ENCODE measurements at regions not wholly inside any gene's neighbourhood (a gene's known extent, or its start where the extent isn't known, plus 50 kb on each side); places are given as distances from the start of the nearest gene placed in this dataset.

DNA sequence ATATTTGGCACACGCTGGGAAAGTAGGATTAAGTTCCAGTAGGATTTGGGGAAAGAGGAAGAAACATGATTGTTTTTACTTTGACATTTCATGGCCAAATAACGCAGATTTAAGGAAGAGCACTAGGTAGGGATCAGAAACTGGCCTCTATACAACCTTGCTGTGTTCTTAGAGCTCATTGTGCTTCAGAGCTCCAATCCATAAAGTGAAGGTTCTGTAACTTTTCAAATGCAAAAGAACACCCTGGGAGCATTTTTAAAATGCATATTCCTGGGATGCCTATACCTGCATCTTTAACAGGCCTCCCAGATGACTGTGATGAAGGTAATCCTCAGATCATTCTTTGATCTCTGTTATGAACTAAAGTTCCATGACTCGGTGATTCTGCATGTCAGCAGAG, 77.1 kb downstream of the YIPF5 start:
- no peaks in the 10 kb centered on the region for H3K36me3 ChIP-seq (ENCODE audit: control insufficient read depth, insufficient read depth, low read length)
- TF ChIP-seq, protein P1, sequence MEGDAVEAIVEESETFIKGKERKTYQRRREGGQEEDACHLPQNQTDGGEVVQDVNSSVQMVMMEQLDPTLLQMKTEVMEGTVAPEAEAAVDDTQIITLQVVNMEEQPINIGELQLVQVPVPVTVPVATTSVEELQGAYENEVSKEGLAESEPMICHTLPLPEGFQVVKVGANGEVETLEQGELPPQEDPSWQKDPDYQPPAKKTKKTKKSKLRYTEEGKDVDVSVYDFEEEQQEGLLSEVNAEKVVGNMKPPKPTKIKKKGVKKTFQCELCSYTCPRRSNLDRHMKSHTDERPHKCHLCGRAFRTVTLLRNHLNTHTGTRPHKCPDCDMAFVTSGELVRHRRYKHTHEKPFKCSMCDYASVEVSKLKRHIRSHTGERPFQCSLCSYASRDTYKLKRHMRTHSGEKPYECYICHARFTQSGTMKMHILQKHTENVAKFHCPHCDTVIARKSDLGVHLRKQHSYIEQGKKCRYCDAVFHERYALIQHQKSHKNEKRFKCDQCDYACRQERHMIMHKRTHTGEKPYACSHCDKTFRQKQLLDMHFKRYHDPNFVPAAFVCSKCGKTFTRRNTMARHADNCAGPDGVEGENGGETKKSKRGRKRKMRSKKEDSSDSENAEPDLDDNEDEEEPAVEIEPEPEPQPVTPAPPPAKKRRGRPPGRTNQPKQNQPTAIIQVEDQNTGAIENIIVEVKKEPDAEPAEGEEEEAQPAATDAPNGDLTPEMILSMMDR (IDR thresholded peaks at IDR 0.05; ENCODE audit: insufficient read depth, low read depth, low read length), result no peak
- POLR2A ChIA-PET, result no interaction called here
- CTCF ChIA-PET, result no interaction called here
- no peak for DNase-seq (ENCODE audit: low read depth)
- no peak overlapping the region for H3K4me3 ChIP-seq (ENCODE audit: low read depth, low read length)
- H3K27me3 ChIP-seq (ENCODE audit: control insufficient read depth, insufficient read depth, low read length), result no peaks in the 10 kb centered on the region

- DNase-seq (ENCODE audit: low read depth), result no peak
- Histone ChIP-seq H3K4me3 (ENCODE audit: low read depth, low read length) (no peak overlapping the region), H3K36me3 (ENCODE audit: control insufficient read depth, insufficient read depth, low read length) (no peaks in the 10 kb centered on the region), H3K27me3 (ENCODE audit: control insufficient read depth, insufficient read depth, low read length) (no peaks in the 10 kb centered on the region)
- TF ChIP-seq, protein P1 (IDR thresholded peaks at IDR 0.05; ENCODE audit: insufficient read depth, low read depth, low read length), result no peak
- ChIA-PET CTCF (no interaction called here), POLR2A (no interaction called here)
Observed at GRCh38 chr5:144093868-144094267, 76.6 kb downstream of the YIPF5 start.

GRCh38 chr5:144100702-144101101, 69.8 kb downstream of the YIPF5 start:
- ChIA-PET POLR2A (no interaction called here), CTCF (interaction anchor here (0.6 to 1.5 kb wide), 4 partner anchors 12 to 38 kb away, joined by 3 read pairs; no protein-coding TSS in a partner anchor)
- TF ChIP-seq, protein P1 (IDR thresholded peaks at IDR 0.05; ENCODE audit: insufficient read depth, low read depth, low read length), result no peak
- no peak for DNase-seq (ENCODE audit: low read depth)
- Histone ChIP-seq H3K4me3 (ENCODE audit: low read depth, low read length) (no peak overlapping the region), H3K36me3 (ENCODE audit: control insufficient read depth, insufficient read depth, low read length) (no peaks in the 10 kb centered on the region), H3K27me3 (ENCODE audit: control insufficient read depth, insufficient read depth, low read length) (no peaks in the 10 kb centered on the region)

GRCh38 chr5:144101616-144102015, 68.8 kb downstream of the YIPF5 start:
- H3K36me3 ChIP-seq (ENCODE audit: control insufficient read depth, insufficient read depth, low read length), result no peaks in the 10 kb centered on the region
- POLR2A ChIA-PET, result no interaction called here
- CTCF ChIA-PET, result interaction anchor here (0.6 to 1.1 kb wide), 2 partner anchors 16 to 35 kb away, joined by 3 read pairs; no protein-coding TSS in a partner anchor
- no peak overlapping the region for H3K4me3 ChIP-seq (ENCODE audit: low read depth, low read length)
- TF ChIP-seq, protein P1 (IDR thresholded peaks at IDR 0.05; ENCODE audit: insufficient read depth, low read depth, low read length), result no peak
- H3K27me3 ChIP-seq (ENCODE audit: control insufficient read depth, insufficient read depth, low read length), result no peaks in the 10 kb centered on the region
- DNase-seq (ENCODE audit: low read depth), result no peak

DNA sequence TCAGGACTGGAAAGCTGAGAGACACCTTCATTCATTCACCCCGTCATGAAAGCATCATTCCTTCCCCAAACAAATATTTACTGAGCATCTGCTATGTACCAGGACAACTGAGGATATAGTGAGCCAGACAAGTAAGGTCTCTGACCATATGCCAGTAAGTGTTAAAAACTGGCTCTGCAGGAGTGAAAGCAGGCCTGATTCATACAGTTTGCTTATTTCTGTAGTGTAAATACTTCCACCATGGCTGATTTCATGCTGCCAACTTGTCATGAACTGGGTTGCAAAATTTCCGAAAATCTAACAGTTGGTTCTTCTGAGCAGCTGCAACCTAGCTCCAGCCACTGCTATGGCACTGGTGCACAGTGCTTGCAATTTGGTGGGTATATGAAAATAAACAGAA, 68.1 kb downstream of the YIPF5 start:
- no peak for DNase-seq (ENCODE audit: low read depth)
- POLR2A ChIA-PET, result no interaction called here
- H3K27me3 ChIP-seq (ENCODE audit: control insufficient read depth, insufficient read depth, low read length), result no peaks in the 10 kb centered on the region
- TF ChIP-seq, protein P1 (IDR thresholded peaks at IDR 0.05; ENCODE audit: insufficient read depth, low read depth, low read length), result no peak
- CTCF ChIA-PET, result no interaction called here
- H3K36me3 ChIP-seq (ENCODE audit: control insufficient read depth, insufficient read depth, low read length), result no peaks in the 10 kb centered on the region
- no peak overlapping the region for H3K4me3 ChIP-seq (ENCODE audit: low read depth, low read length)
